ENCODE measurements at regions not wholly inside any gene's neighbourhood (a gene's known extent, or its start where the extent isn't known, plus 50 kb on each side); places are given as distances from the start of the nearest gene placed in this dataset.

- no peak for DNase-seq (ENCODE audit: low read depth)
Observed at GRCh38 chr15:39183164-39183881, 397.6 kb upstream of the THBS1 start.

GRCh38 chr15:39184701-39185390, 396.0 kb upstream of the THBS1 start:
- DNase-seq (ENCODE audit: low read depth), result no peak

DNA sequence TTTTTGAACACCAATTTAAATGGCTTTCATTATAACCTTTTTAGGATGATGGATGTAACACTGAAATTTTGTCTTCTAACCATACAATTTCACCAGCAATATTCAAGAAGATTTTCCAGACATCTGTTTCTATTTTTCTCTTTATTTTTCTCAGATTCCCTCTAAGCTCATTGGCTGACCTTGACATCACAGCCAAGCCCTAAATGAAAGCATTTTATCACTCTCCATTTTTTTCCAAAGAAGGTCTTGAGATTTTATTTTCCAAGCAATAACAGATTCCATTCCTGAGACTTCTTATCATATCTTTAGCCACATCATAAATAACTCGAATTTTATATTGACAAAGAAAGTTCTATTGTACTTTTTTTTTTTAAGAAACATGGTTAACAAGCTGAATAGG, 392.6 kb upstream of the THBS1 start:
- DNase-seq (ENCODE audit: low read depth), result no peak

DNA sequence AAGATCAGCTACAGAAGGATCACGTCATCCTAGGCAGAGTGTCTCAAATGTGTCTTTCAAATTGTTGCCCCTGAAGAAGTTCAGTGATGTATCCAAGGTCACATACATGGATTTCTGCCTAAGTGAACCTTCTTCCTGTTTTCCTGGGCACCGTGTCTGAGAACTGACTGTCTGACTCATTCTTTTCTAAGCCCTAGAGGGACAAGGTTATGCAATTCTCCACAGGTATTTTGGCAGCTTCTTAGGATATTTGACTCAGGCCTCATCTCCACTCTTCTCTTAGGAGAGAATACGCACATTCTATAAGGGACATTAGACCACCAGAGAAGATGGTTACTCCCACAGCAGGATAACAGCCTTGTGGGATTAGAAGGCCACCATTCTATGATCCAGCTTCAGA, 391.9 kb upstream of the THBS1 start:
- DNase-seq (ENCODE audit: low read depth), result no peak

GRCh38 chr15:39191871-39192291, 389.0 kb upstream of the THBS1 start:
- DNase-seq (ENCODE audit: low read depth), result no peak

DNA sequence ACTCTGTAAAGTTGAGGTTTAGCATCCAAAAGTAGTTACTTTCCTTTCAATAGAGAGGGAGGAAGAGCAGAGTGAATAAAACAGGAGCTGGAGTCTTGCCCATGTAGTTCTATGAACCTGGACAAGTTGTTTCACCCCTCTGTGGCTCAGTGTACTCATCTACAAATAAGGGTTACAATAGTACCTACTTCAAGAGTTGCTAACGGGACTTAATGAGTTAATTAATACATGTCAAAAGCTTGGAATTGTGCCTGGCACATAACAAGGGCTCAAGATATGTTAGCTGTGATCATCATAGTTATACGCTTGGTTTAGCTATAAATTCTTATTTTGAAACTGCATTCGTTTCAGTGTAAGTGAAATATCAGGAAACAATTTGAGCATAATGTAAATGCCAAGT, 388.5 kb upstream of the THBS1 start:
- no peak for DNase-seq (ENCODE audit: low read depth)

GRCh38 chr15:39192979-39193560, 387.8 kb upstream of the THBS1 start:
- no peak for DNase-seq (ENCODE audit: low read depth)

DNA sequence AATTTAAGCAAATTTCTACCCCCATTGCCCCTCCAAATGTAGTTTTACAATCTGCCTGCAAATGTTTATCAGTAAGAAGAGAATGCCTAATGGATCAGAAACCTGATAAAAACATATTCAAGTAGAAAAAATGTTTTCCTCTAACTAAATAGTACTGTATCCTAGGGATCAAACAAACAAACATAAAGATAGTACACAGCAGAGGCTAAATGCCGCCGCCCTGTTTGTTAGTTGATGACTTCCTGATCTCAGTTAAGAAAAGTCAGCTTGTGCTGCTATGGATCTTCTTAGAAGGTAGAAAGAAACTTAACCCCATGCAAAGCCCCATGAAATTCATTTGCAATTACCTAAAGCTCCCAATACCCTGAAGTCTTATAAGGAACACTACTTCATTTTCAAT, 387.3 kb upstream of the THBS1 start:
- no peak for DNase-seq (ENCODE audit: low read depth)

GRCh38 chr15:39194106-39194830, 386.6 kb upstream of the THBS1 start:
- DNase-seq (ENCODE audit: low read depth), result no peak

DNA sequence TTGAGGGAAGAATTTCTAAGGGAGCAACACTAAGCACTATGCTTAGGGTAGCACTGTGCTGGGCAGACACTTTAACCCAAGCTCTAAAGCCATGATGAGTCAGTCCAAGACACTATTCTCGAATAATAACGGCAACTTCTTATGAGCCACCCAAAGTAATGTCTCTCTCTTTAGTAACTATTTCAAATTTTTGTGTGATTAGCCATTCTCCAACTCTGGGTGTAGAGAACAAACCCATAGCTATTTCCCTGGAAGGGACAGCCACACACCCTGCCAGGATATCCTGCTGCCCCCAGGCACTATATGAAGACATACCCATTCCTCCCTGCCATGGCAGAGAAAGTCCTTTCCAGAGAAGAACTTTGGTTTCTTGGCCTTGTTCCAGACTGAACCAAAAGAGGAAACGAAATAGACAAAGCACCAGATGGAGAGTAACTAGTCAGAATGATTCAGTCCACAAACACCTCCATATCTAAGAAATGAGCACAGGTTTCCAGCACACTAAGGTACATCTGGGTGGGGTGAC, 384.9 kb upstream of the THBS1 start:
- DNase-seq (ENCODE audit: low read depth), result no peak

DNA sequence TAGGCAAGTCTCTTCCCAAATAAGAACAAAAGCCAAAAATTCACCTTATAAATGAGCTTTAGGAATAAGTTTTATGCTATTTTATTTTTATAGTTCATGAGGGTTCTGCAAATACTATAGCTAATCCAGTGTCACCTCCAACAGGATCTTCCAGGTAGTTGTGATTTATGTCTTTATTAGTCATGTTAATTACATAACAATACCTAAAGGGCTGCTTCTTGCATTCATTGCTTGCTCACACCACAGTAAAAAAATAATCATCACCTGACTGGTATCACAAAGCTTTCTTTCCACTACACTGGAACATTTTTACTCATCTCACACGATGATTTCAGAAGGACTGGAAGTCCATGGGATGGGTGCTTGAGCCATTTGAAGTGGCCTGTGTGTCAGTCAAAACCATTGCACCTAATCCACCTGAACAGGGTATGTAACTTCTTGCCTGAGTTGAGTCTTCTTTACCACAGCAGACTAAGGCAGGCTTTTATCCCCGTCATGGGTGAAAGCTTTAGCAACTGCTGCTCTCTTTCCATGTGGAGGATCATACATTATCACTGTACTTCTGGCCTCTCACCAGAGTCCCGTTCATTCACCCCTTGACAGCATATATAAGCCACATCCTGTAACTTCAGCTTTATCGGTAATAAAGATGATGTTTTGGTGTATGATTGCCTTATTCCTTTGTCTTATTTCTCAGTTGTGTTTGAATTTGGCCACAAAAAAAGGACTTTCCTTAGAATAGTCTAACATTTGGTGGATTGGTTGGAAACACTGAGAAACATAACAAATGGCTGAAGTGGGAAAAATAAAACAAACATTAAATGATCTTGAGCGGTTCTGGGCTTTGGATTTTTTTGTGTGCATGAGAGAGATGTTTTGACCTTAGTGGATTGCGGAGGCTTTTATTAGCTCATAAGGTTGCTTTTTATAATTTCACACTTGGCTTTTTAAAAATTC, 382.6 kb upstream of the THBS1 start:
- DNase-seq (ENCODE audit: low read depth), result no peak

DNA sequence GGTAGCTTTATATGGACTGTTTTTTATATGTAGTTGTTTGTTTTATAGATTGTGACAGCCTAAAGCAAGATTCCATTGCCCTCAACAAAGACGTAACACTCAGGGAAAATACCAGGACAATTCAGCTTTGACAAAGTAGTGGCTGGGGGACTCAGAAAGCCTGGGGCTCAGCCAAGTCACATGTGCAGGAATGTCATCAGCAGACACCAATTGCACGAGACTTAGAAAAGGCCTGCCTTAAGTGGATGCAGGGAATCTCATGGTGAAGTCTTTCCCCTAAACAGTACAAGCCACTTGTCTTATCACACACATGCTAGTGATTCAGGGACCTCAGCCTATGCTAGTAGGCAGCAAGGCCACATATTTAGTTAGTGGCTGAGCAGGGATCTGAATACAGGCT, 381.8 kb upstream of the THBS1 start:
- no peak for DNase-seq (ENCODE audit: low read depth)

GRCh38 chr15:39200586-39200985, 380.3 kb upstream of the THBS1 start:
- no peak for DNase-seq (ENCODE audit: low read depth)

DNA sequence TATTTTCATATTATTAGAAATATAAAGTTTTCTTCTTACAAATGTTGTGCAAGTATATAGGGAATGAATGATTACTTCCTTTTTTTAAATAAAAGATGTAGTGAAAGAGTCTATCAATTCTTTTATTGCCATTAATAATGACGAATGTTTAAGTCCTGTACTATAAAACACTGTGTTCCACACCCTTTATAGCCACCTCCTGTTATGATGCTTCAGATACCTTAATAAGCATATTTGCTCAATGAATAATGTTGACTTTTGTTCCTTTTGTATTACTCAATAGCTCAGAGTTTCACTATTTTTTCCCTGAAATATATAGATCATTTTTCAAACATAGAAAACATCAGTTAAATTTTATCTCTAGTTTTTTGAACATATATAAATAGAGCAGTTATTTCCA, 378.2 kb upstream of the THBS1 start:
- no peak for DNase-seq (ENCODE audit: low read depth)

DNA sequence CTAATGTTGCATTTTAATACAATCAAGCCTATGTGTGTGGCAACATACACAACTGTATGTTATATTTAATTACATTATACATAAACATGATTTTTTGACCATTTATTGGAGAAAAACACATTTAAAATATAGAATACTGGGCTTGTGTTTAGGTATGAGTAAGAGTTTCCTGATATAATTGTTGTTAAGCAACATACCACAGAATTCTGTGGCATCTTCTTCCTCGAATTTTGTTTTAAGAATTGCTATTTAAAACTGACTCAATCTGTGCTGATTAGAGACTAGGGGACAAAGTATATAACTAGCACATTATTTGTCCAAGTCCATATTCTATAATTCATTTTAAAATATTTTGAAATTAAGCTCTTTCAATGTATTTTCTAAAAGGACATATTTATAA, 376.8 kb upstream of the THBS1 start:
- no peak for DNase-seq (ENCODE audit: low read depth)

GRCh38 chr15:39205081-39205480, 375.8 kb upstream of the THBS1 start:
- DNase-seq (ENCODE audit: low read depth), result no peak

- no peak for DNase-seq (ENCODE audit: low read depth)
Observed at GRCh38 chr15:39205506-39206371, 375.1 kb upstream of the THBS1 start.

GRCh38 chr15:39207532-39208115, 373.3 kb upstream of the THBS1 start:
- DNase-seq (ENCODE audit: low read depth), result no peak

DNA sequence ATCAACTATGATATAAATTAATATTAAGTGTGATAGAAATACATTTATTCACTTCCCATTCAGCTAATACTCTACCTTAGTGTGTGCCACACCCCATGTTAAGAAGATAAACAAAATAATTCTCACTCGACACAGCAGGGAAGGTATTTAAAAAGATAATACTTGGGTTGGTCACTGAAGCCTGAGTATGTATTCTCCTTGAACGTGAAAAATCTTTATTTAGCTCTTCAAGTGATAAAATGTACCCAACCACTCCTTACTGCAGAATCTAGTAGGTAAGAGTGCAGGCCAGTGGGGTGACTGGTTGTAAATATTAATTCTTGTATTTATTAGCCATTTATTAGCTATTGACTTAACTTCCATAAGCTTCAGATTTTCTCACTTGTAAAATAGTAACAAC, 372.7 kb upstream of the THBS1 start:
- no peak for DNase-seq (ENCODE audit: low read depth)
